ENCODE measurements at regions not wholly inside any gene's neighbourhood (a gene's known extent, or its start where the extent isn't known, plus 50 kb on each side); places are given as distances from the start of the nearest gene placed in this dataset.
"Not testable (repeated sequence)": the region's sequence is repeated elsewhere in the genome, so short reads cannot be mapped to it uniquely, and the experiment has no call there.

GRCh38 chr3:70620956-70621355 is 308.5 kb upstream of the MDFIC2 start:
- no peak for DNase-seq
- no peak overlapping the region for H3K9ac ChIP-seq (ENCODE audit: insufficient read depth in 1 of 2, low read length in 2 of 2)
- H3K27ac ChIP-seq (ENCODE audit: low read depth in 1 of 2, low read length in 1 of 2) = no peak overlapping the region
- H3K9me3 ChIP-seq (ENCODE audit: control insufficient read depth in 4 of 4, insufficient read depth in 3 of 4, low read length in 3 of 4) = no peaks in the 10 kb centered on the region
- no peak overlapping the region for H3K4me3 ChIP-seq
- 78 to 89% methylated on average over 2 of the region's 2 CpGs for WGBS, 2 donors
- H3K27me3 ChIP-seq (ENCODE audit: control insufficient read depth in 3 of 3, insufficient read depth in 3 of 3, low read length in 2 of 3) = peaks cover 0 to 3% (median 0%) of the 10 kb centered on the region in 3 donors
- no peaks in the 10 kb centered on the region for H3K36me3 ChIP-seq (ENCODE audit: control insufficient read depth in 4 of 4, insufficient read depth in 4 of 4, low read length in 4 of 4)
- no peaks in the 10 kb centered on the region for H3K4me1 ChIP-seq (ENCODE audit: control insufficient read depth in 5 of 5, insufficient read depth in 5 of 5, low read length in 5 of 5)
- TF ChIP-seq, protein P1, sequence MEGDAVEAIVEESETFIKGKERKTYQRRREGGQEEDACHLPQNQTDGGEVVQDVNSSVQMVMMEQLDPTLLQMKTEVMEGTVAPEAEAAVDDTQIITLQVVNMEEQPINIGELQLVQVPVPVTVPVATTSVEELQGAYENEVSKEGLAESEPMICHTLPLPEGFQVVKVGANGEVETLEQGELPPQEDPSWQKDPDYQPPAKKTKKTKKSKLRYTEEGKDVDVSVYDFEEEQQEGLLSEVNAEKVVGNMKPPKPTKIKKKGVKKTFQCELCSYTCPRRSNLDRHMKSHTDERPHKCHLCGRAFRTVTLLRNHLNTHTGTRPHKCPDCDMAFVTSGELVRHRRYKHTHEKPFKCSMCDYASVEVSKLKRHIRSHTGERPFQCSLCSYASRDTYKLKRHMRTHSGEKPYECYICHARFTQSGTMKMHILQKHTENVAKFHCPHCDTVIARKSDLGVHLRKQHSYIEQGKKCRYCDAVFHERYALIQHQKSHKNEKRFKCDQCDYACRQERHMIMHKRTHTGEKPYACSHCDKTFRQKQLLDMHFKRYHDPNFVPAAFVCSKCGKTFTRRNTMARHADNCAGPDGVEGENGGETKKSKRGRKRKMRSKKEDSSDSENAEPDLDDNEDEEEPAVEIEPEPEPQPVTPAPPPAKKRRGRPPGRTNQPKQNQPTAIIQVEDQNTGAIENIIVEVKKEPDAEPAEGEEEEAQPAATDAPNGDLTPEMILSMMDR (IDR thresholded peaks at IDR 0.05; ENCODE audit: control extremely low read depth, extremely low read depth) = no peak
- ATAC-seq (ENCODE audit: insufficient read depth, low FRiP score) = no peak

GRCh38 chr3:70620367-70620766 is 307.9 kb upstream of the MDFIC2 start:
- Histone ChIP-seq H3K36me3 (ENCODE audit: control insufficient read depth in 4 of 4, insufficient read depth in 4 of 4, low read length in 4 of 4) (no peaks in the 10 kb centered on the region), H3K9ac (ENCODE audit: insufficient read depth in 1 of 2, low read length in 2 of 2) (no peak overlapping the region), H3K27me3 (ENCODE audit: control insufficient read depth in 3 of 3, insufficient read depth in 3 of 3, low read length in 2 of 3) (peaks cover 0 to under 1% (median 0%) of the 10 kb centered on the region in 3 donors), H3K4me1 (ENCODE audit: control insufficient read depth in 5 of 5, insufficient read depth in 5 of 5, low read length in 5 of 5) (no peaks in the 10 kb centered on the region), H3K27ac (ENCODE audit: low read depth in 1 of 2, low read length in 1 of 2) (no peak overlapping the region), H3K9me3 (ENCODE audit: control insufficient read depth in 4 of 4, insufficient read depth in 3 of 4, low read length in 3 of 4) (no peaks in the 10 kb centered on the region), H3K4me3 (no peak overlapping the region)
- no peak for ATAC-seq (ENCODE audit: insufficient read depth, low FRiP score)
- DNase-seq = peak in 1 of 3 donors; percentile 60
- 33 to 52% methylated on average over 2 of the region's 2 CpGs for WGBS, 2 donors
- TF ChIP-seq, protein P1 (IDR thresholded peaks at IDR 0.05; ENCODE audit: control extremely low read depth, extremely low read depth) = no peak

DNA sequence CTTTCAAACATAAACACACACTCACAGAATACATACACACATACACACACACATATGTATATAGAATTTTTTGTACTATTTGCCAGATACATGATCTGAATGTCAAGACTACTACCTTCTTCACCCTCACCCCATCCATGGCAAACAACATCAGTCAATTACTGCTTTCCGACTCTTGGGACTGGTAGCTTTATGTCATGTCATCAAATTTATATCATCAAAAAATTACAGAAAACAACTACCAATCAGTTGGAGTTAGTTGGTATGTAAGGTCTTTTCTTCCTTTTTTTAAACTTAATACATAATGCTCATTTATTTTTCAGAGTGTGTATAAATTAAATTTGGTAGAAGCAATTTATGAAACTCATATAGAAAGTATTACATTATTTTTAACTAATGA is 305.7 kb upstream of the MDFIC2 start:
- DNase-seq (no peak), ATAC-seq (ENCODE audit: insufficient read depth, low FRiP score) (no peak)
- Histone ChIP-seq H3K36me3 (ENCODE audit: control insufficient read depth in 4 of 4, insufficient read depth in 4 of 4, low read length in 4 of 4) (no peaks in the 10 kb centered on the region), H3K27me3 (ENCODE audit: control insufficient read depth in 3 of 3, insufficient read depth in 3 of 3, low read length in 2 of 3) (no peaks in the 10 kb centered on the region), H3K9ac (ENCODE audit: insufficient read depth in 1 of 2, low read length in 2 of 2) (no peak overlapping the region), H3K9me3 (ENCODE audit: control insufficient read depth in 4 of 4, insufficient read depth in 3 of 4, low read length in 3 of 4) (no peaks in the 10 kb centered on the region), H3K4me1 (ENCODE audit: control insufficient read depth in 5 of 5, insufficient read depth in 5 of 5, low read length in 5 of 5) (no peaks in the 10 kb centered on the region), H3K27ac (ENCODE audit: low read depth in 1 of 2, low read length in 1 of 2) (no peak overlapping the region), H3K4me3 (no peak overlapping the region)
- WGBS, 2 donors = 88 to 93% methylated on average over 1 of the region's 1 CpG
- TF ChIP-seq, protein P1 (IDR thresholded peaks at IDR 0.05; ENCODE audit: control extremely low read depth, extremely low read depth) = no peak

GRCh38 chr3:70617349-70617748 is 304.9 kb upstream of the MDFIC2 start:
- H3K9ac ChIP-seq (ENCODE audit: insufficient read depth in 1 of 2, low read length in 2 of 2); H3K36me3 ChIP-seq (ENCODE audit: control insufficient read depth in 4 of 4, insufficient read depth in 4 of 4, low read length in 4 of 4); H3K4me1 ChIP-seq (ENCODE audit: control insufficient read depth in 5 of 5, insufficient read depth in 5 of 5, low read length in 5 of 5); ATAC-seq (ENCODE audit: insufficient read depth, low FRiP score); DNase-seq; H3K9me3 ChIP-seq (ENCODE audit: control insufficient read depth in 4 of 4, insufficient read depth in 3 of 4, low read length in 3 of 4); H3K27ac ChIP-seq (ENCODE audit: low read depth in 1 of 2, low read length in 1 of 2); H3K4me3 ChIP-seq; H3K27me3 ChIP-seq (ENCODE audit: control insufficient read depth in 3 of 3, insufficient read depth in 3 of 3, low read length in 2 of 3): not testable (repeated sequence)
- 90 to 92% methylated on average over 14 of the region's 14 CpGs for WGBS, 2 donors

All from lung (tissue), 11 donors.